HPDE6-E6E7 (cell line): ENCODE measurements at regions not wholly inside any gene's neighbourhood (a gene's known extent, or its start where the extent isn't known, plus 50 kb on each side); places are given as distances from the start of the nearest gene placed in this dataset.
"Not testable (repeated sequence)": the region's sequence is repeated elsewhere in the genome, so short reads cannot be mapped to it uniquely, and the experiment has no call there.

Experiments
- DNase-seq: peaks from one replicate; pipeline ENCODE4 v3.0.0; 2011; ENCODE audit warnings: missing footprints; ENCODE audit errors: extremely low spot score

DNA sequence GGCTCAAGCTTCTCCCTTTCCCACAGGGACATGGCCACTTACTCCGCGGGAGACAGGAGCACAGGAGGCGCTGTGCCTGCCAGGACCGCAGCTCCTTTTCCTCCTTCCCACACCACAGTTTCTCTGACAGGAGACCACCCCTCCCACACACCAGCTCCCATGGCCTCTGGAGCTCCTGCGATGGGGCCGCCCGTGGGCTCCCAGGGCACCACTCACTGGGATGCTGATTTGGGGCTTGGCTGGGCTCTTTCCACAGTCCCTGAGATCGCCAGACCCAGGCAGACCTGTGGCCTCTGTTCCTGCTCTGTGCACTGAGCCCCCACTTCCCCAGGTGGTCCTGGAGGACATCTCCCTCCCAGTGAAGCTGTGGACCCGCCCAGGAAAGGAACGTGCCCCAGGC is 226.9 kb upstream of the SHH start:
- DNase-seq, result no peak

DNA sequence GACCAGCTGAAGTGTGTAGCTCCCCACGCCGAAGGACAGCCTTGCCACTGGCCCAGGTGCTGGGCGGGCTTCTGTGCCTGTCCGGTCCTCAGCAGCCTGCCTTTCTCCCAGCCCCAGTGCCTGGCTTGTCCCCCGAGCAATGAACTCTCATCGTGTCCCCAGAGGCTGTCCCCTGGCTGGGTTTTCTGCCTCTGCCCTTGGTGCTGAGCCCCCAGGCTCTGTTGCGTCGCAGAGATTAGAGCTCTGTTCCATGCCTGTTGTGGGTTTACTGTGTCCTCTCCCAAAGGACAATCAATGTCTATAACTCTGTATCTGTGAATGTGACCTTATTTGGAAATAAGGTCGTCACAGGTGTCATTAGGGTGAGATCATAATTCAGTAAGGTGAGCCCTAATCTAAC is 226.1 kb upstream of the SHH start:
- no peak for DNase-seq

DNA sequence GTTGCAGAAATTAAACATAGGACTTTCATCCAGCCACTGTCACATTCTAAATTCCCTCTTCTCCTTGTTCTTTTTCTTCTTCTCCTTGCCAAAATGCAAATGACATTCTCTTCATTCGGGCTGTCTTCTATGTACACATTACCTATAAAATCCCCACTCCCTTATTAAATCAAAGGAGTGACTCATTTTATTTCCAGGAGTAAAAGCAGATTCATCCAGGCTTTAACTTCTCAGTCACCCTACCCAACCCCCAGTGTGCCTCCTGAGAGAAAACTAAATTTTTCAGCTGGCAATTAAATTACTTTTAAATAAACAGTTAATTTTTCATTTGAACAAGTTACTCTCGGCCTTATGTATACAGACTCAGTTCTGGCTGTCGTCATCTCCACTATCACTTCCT is 223.9 kb upstream of the SHH start:
- no peak for DNase-seq

DNA sequence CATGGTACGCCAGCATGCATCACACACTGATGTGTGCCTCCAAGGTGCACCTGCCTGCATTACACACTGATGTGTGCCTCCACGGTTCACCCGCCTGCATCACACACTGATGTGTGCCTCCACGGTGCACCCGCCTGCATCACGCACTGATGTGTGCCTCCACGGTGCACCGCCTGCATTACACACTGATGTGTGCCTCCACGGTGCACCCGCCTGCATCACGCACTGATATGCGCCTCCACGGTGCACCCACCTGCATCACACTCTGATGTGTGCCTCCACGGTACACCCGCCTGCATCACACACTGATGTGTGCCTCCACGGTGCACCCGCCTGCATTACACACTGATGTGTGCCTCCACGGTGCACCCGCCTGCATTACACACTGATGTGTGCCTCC is 223.1 kb upstream of the SHH start:
- not testable (repeated sequence) for DNase-seq

DNA sequence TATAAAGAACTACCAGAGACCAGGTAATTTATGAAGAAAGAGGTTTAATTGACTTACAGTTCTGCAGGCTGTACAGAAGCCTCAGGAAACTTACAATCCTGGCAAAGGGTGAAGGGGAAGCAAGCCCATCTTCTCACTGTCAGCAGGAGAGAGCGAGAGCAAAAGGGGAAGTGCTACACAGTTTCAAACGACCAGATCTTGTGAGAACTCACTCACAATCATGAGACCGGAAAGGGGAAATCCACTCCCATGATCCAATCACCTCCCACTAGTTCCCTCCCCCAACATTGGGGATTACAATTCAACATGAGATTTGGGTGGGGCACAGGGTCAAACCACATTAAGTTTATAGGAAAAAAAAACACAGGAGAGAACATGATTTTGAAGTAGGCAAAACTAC is 222.1 kb upstream of the SHH start:
- DNase-seq, result no peak

DNA sequence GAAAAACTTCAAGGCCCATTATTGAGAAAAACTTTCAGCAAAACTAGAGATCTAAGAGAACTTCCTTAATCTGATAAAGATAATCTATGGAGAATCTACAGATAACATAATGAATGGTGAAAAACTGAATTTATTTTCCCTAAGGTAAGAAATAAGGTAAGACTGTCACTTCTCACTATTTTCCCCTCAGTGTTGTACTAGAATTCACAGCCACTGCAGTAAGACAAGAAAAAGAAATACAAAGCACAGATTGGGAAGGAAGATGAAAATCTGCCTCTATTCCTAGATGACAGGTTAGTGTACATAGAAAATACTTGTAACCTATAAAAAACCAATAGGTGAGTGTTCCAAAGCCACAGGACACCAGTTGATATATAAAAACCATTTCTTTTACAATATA is 220.7 kb upstream of the SHH start:
- DNase-seq, result no peak

DNA sequence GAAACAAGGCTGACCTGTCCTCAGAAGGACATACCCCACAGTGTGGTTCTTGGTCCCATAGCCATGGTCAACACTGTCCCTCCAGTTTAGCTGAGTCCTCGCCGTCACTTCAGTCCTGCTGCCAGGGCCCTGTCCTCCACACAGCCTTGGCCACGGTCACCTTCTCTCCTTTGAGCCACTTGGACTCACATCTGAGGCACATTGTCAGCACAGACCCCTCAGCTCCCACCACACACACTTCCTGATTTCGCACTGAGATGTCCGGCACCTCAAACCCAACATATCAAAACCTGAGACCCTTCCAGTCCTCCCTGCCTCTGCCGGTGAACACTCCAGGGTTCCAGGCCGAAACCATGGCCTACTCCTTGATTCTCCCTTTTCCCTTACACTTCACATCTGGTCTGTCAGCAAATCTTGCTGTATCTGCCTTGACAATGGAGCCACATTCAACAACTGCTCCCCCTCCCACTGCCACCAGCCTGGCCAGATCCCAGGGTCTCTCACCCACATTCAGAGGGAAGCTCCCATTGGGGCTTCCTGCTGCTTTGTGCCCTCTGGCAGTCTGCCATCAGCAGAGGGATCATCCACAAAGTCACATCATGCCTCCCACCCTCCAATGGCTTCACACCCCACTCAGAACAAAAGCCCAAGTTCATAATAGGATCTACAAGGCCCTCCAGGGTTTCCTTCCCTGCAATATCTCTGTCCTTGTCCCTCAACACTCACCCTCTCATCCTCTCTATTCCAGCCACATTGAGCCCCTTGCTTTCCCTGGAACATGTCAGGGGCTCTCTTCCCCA is 219.6 kb upstream of the SHH start:
- no peak for DNase-seq

- no peak for DNase-seq
Measured at GRCh38 chr7:156029460-156030007, 217.3 kb upstream of the SHH start.

DNA sequence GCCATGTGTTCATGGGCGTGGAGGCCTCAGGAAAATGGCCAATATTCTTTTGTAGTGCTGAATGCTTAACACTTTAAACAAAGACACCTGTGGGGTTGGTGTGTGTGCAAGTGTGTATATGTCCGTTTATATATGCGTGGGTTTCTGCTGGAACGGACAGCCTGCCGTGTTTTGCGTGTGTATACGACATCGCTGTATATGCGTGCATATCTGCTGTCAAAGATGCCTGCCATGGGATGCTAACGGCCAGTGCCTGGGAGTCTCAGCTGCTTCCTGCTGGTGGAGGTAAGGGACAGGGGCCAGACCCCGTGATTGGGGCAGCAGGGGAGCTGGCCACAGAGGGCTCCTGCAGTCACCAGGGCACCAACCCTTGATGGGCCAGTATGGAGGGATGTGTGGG is 216.3 kb upstream of the SHH start:
- no peak for DNase-seq

DNA sequence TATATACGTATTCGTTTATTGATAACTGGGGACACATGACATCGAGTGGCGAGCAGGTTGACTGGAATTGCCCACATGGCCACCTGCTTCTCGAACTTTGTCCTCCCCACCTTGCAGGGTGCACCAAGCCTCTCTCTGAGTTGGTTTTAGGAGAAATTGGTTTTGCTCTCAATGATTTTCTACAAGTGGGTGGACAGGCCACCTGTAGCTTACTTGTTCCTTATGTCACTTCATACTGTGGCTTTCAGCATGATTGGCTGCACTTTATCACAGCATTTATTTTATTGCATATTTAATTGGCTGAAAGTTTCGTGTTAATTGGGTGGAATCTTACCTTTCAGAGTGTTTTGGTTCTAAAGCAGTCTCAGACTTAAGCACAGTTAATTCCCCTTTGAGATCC is 215.6 kb upstream of the SHH start:
- DNase-seq, result no peak

DNA sequence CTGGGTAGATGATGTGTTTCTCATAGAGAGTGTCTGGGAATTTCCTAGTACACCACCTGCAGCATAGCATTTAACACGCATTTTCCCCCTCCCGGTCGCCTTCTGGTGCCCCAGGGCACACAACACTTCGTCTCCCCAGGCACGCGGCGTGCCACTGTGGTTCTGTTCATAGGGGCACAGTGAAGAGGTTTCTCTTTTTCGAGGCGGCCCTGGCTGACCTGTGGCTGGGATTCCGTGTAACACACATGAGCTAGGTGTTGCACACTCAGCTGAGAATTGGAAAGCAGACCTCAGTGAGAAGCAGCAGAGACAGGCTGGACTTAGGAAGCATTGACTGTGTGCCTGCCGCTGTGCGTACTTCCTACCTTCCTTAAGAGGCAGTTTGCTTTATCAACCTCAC is 214.3 kb upstream of the SHH start:
- no peak for DNase-seq

DNA sequence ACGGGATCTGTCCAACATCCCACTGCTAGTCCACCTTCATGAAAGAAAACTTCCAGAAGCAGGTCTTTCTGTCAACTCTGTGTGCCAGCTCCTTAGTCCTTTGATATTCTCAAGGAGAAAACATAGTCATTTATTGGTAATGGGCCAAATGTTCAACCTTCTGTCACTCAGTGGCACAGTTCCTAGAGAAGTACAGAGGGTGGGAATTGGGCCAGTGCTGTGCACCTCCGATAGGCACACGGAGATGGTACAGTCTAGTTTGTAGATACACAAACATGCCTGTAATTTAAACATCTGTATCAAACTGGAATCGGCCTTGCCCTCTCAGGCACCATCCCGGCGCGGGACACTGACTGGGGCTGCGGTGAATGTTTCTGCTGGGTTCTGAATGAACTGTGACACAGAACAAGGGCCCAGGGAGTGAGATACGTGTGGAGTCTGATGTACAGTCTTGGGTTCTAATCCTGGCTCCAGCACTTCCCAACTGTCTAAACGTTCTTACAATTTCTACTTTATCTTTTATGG is 213.9 kb upstream of the SHH start:
- DNase-seq, result no peak

DNA sequence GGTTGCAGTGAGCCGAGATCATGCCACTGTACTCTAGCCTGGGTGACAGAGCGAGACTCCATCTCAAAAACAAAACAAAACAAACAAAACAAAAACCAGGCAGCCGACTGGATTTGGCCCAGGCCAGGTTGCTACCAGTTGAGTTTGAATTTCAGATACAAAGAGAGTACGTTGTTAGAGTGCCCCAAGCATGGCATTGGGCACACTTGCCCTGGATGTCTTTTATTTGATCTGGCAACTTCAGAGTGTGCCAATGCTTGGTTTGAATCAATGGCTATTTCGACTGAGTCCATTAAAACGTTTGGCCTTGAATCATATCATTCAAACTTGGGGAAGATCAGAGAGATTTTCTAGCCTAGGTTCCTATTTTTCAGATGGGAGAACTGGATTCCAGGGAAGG is 213.4 kb upstream of the SHH start:
- no peak for DNase-seq

- no peak for DNase-seq
Measured at GRCh38 chr7:156024201-156024600, 211.9 kb upstream of the SHH start.

- no peak for DNase-seq
Measured at GRCh38 chr7:156022483-156023459, 210.5 kb upstream of the SHH start.

DNA sequence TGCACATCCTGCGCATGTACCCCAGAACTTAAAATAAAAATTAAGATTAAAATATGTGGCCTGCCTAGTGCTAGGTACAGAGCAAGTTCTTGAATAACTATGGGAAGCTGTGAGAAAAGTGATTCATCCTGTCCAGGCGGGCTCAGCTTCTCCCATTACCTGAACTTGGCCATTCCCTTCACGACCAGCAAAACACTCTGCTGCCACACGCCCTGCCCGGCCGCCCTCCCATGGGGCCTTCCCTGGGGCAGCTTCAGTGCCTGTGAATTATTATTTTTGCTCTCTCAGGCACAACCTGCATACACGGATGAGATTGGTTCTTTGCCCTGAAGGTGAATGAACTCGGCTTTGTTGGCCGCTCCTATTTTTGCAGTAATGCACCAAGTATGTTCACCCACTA is 209.2 kb upstream of the SHH start:
- DNase-seq, result no peak

- DNase-seq, result no peak
Measured at GRCh38 chr7:156020566-156020965, 208.3 kb upstream of the SHH start.

DNA sequence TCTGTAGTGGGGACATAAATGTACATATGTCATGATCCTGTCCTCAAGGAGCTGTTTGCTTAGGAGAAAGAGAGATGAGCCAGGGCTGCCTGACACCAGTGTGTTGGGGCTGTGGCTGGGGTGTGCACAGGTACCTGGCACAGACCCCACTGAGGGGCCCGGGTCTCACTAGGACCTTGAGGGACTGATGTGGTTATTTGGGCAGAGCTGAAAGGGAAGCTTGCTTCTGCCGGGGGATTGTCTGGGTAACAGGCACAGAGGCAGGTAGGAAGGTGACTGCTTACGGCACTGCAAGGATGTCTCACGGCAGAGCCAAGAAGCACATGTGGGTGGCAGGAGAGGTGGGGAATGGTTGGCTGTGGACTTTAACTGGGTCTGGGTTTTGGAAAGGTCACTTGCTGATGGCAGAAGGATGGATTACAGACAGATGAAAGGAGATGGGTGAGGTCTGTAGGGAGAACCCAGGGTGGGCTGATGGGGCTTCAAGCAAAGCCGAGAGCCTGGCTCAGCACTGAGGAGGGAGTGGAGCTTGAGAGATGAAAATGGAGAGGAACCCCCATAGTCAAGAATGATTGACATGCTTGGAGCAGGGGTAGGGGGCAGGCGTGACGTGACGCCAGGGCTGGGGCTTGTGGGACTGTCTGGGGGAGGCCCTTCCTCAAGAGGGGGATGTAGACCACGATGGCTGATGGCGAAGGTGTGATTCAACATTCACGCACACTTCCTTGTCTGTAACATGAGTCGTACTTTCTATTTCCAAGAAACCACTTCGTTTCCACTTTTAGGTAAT is 207.7 kb upstream of the SHH start:
- DNase-seq, result no peak

DNA sequence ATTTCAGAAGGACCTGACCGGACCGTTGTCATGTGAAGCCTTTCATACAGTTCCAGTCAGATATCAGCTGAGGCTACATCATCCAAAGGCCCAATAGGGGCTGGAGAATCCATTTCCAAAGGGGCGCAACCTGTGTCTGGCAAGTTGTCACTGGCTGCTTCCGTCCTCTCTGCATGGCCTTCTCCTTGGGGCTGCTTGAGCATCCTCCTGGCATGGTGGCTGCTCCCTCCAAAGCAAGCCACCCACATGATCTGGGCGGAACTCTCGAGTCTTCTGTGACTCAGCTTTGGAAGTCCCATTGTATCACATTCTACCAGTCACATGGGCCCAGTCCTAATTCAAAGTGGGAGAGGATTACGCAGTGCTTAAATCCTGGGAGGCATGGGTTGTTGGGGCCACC is 207.0 kb upstream of the SHH start:
- DNase-seq, result no peak

- no peak for DNase-seq
Measured at GRCh38 chr7:156017916-156018700, 205.8 kb upstream of the SHH start.

DNA sequence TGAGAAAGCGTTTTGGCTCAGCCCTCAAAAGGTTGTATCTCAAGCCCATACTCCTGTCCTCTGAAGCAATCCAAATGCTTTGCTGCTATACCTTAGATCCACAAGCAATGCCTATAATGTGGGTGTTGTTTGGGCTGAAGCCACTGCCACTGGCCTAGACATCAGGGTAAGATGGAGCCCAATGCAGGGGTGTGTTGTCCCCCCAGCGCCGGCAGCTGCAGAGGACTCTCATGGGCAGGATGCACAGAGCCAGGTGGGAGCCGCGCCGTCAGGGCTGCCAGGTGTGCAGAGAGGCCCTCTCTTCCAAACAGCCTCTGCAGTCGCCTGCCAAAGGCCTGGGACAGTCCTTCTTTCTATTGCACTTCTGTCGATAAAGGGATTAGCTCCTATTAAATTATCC is 205.2 kb upstream of the SHH start:
- no peak for DNase-seq
